ENCODE measurements at regions not wholly inside any gene's neighbourhood (a gene's known extent, or its start where the extent isn't known, plus 50 kb on each side); places are given as distances from the start of the nearest gene placed in this dataset.

DNA sequence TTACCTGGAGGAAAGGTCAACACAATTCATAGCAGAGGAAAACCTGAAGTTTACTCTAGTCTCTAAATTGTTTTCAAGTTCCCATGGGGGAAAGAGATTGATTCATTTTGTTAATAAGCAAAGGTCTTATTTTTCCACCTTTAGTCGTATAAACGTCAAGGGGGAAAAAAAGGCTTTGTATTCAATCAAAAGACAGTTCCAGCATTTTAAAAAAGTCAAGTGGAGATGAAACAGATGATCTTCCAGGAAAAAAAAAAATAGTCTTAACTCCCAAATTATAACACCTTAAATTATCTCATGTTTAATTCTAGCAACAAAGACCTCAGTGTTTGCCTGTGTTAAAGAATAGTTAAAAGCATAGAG is 140.5 kb downstream of the TOMM20 start:
- DNase-seq, result no peak

DNA sequence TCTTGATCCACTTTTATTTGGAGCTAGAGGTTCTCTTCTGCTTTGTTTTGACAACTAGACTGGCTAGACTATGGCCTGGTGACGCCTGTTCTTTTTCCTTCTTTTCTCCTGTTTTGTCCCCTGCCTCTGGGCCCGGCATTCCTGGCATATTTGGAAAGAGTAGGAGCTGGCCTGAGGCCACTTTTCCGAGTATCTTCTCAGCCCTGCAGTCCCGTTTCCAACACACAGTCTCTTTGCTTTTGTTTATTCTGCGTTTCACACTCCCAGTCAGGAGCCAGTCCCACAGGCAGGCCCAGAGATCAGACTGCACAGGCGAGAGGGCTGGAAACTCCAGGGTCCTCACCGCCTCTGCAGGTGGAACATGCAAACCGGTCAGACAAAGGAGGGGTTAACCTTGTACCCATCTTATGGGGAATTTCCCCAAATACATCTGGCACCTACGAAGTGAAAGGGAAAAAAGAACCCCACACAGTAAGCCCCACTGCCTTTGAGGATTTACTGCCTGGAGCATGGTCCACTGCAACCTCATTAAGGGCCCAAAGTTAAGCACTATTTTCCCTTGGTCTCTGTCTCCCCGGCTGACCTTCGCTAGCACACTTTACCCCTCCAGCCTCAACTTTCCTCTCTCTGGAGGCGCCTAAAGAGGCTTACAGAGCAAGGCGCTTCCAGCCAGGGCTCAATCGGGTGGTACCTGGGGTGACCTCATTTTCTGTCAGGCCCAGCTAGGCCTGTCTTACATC is 141.1 kb downstream of the TOMM20 start:
- DNase-seq, result no peak

DNA sequence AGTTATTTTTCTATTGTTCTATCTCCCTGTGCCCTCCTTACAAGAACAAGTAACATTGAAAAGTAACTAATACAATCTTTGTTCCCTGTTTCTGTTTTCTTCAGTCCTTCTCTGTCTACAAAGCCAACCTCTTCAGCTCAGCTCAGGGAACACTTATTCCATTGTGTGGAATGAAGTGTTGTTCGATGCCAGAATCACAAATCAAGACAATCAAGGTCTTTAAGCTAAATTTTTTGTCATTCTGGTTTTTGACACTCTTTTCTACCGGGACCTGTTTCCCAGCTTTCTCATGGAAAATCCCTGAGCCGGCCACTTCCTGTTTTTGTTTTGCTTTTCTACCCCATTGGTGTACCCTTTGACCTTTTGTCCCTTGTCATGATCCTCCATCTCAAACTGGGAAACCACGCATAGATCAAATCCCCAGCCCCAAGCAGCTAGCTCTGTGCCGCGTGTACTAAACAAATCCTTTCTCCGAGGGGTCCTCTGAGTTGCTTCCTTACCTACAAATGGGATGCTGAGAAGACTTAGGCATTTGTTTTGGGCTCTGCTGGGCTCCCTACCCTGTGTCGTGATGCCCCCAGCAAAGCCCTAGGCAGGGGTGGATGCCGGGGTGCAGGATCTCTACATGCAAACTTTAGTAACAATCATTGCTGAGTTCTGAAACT is 141.8 kb downstream of the TOMM20 start:
- no peak for DNase-seq

DNA sequence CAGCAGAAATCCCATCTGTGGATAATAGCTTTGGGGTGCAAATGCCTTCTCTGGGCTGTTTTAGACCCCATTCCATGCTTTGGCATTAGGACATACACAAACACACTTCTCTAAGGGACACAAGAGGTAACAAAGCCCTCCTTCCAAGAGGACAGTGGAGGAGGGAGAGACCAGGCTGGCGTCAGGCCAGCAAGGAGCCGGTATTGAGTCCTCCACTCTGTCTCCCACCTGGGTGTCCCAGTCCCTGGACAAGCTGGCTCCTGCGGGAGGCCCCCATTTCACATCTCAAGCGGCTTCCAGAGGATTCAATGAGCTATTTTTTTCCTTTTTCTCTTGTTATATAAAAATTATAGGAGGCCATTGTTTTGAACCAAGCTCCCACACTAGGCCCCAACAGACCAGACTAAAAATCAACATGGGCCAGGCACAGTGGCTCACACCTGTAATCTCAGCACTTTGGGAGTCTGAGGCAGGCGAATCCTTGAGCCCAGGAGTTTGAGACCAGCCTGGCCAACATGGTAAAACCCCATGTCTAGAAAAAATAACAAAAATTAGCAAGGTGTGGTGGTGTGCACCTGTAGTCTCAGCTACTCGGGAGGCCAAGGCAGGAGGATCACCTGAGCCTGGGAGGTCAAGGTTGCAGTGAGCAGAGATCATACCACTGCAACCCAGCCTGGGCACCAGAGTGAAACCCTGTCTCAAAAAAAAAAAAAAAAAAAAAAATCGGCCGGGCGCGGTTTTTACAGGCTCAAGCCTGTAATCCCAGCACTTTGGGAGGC is 142.9 kb downstream of the TOMM20 start:
- DNase-seq, result no peak

DNA sequence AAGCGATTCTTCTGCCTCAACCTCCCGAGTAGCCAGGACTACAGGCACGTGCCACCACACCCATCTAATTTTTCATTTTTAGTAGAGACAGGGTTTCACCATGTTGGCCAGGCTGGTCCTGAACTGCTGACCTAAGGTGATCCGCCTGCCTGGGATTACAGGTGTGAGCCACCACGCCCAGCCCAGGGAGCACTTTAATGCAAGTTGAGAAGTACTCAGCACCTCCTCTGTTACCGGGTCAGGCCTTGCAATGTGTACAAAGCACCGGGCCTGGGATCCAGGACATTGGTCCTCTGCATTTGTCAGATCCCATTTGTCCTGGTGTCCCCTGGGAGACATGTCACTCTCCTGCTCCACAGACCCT is 143.6 kb downstream of the TOMM20 start:
- no peak for DNase-seq

- no peak for DNase-seq
Observed at GRCh38 chr1:234983564-234984238, 144.9 kb downstream of the TOMM20 start.

DNA sequence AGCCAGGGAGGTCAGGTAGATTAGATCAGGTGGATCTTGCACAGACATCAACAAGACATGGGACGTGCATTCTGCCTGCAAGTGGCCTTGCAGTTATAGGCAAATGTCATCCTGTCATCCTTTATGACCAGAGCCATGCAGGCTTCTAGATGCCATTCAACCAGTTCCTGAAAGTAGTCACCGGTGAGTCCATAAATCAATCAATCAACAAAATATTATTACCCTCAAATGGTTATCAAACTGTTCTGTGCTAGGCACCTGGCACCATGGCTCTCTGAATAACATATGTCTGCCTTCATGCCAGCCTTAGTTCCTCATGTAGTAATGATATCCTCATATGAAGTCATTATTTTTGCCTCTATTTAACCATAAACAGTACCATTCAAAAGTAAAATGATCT is 146.9 kb downstream of the TOMM20 start:
- DNase-seq, result no peak

DNA sequence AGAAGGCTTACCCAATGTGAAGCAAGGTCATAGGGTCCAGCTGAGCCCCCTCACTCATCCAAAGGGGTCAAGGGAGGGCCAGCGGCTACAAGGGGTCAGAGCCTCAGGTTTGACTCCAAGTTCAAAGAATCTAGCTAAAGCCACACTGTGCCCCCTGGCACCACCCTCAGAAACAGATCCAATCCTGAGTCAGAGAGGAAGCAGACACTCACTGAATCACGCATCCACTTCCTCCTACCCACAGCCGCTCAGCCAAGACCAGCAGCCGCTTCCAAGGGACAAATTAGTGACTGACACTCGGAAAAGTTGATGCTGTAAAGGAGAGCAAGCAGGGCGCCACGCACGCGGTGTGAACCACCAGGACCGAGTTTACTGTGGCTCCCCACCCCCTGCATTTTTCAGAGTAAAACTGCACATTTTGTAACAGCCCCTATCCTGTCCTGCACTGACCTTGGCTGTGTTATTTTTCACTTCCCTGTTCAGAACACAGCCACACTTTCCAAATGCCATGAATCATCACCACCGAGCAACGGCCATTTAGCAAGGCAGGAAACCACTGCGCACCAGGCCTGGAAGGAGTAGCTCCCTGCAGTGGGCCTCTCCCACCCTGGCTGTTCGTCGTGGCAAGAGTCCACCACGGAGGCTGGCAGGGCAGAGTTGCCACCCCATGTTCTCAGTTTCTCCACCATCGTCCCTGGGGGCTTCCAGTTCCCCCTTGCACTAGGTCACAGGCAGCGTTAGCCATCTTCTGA is 147.8 kb downstream of the TOMM20 start:
- peak; percentile 72 for DNase-seq

DNA sequence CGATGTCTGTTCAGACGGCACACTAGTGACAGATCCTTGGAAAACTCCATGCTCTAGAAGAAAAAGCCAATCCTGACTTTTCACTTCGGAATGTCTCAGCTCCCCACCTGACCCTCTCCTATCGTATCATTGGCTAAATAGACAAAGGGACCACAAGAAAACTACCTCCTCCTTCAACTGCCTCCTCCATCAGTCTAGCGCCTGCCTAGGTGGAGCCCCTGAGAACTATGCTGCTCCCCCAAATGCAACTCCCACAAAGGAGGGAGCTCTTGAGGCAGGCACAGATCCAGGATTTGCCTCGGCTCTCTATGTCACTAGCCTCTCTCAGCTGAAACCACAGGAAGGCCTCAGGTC is 148.4 kb downstream of the TOMM20 start:
- DNase-seq, result no peak

DNA sequence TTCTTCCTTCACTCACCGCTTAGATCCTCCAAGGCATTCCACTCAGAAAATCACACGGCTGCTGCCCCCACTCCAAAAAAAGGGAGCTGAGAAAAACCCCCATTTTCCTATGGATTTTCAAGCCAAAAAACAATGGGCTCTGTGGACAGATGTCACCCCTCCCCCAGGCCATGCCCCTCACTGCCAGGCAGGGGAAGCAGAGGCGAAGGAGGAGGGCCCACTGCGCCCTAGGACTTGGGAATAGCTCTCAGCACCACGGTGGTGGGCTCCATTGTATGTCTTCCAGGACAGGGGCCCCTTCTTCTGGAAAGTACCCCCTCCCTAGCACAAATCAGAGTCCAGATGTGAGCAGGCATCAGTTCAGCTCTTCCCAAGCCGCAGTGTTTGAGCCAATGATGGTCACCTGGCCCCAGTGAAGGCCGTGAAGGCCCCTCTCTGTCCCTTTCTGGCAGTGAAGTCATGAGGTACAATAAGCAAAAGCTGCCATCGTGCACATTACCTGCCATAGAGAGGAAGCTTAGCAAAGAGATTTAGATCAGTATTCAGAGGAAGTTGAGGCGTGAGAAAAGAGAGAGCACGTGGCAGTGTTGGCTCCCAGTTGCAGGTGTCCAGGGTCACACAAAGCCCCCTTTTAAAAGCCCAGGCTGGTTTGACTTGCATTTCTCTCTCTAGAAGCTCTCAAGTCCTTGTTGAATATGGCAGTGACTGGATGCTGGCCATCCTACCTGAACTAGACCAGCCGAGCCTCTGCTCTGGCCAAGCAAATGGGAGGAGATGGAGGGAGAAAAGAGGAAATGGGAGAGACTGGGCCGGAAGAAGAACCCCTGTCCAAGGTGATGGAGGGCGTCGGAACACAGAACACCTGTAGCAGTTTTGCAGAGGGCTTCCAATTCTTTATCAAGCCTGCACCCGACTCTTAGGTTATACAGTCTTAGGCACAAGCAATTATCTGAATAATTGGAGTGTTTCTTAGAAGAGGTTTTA is 149.0 kb downstream of the TOMM20 start:
- no peak for DNase-seq

- DNase-seq, result peak; percentile 59
Observed at GRCh38 chr1:234978397-234979295, 150.0 kb downstream of the TOMM20 start.

- DNase-seq, result no peak
Observed at GRCh38 chr1:234977875-234978396, 150.7 kb downstream of the TOMM20 start.

DNA sequence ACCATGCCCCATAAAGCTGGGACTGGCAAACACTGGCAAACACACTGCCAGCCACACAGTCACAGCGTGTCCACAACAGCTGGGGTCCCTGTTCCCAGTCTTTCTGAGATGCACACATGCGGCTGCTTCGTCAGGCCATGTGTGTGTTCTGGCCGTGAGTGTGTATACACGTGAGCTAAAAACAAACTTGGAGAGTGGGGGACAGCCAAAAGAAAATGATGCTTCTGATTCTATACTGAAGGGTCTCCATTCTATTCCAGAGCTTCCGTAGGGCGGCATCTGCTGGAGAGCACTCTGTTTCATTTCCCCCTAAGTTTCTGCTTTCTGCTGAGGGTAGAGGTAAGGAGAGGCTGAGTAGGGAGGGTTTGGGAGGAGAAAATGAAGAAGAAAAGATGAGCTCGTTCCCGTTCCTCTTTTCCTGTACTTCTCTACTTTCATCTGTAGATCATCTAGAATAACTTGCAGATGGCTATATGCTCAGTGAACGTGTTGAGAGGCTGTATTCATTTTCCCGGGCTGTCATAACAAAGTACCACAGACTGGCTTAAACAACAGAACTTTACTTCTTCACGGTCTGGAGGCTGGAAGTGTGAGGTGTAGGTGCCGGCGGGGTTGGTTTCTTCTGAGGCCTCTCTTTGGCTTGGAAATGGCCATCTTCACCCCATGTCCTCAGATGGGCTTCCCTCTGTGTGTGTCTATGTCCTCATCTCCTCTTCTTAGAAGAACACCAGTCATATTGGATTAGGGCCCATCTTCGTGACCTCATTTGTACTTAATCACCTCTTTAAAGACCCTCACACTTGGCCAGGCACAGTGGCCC is 151.6 kb downstream of the TOMM20 start:
- DNase-seq, result no peak

- no peak for DNase-seq
Observed at GRCh38 chr1:234975941-234976860, 152.4 kb downstream of the TOMM20 start.

DNA sequence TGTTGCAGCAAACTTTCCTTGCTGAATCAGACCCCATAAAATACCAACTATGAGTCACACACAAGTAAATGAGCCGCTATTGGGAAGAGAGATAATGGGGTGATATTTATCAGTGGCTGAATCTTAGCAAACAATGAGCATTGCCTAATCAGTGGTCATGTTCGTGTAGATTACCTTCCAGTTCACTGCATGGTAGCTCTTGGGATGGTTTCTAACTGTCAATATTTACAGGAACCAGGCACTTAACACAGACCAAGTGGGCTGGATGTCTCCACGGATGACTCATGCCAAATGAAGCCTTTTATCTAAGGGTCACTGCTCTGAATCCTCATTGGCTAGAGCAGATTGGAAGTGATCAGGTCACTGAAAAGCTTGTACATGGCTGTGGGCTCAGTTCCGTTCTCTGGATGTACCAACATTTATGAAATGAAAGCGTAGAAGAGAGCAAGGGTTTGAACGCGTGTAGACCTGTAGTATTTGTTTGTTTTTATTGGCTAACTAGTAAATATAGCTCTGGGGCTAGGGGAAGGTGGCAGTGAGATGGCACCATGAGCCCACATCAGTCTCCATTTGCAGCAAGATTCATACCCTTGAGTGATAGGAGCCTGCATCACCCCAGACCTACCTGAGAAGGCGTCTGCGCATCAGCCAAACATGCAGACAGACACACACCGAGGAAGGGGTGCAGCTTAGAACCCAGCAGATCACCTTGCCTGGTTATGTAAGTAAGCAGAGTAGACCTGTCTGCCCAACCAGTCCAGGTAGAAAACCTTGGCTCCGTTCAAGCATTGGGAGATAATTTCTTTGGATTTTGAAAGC is 153.3 kb downstream of the TOMM20 start:
- no peak for DNase-seq

- peak; percentile 16 for DNase-seq
Observed at GRCh38 chr1:234973426-234974250, 155.0 kb downstream of the TOMM20 start.

All from activated T-cell treated with anti-CD3 and anti-CD28 coated beads, Interleukin-2, amount 50 U/mL, for 1 hour (primary cell).